HL-60 (cell line): ENCODE measurements at regions not wholly inside any gene's neighbourhood (a gene's known extent, or its start where the extent isn't known, plus 50 kb on each side); places are given as distances from the start of the nearest gene placed in this dataset.

Source experiments
- GABPA ChIP-seq: IDR thresholded peaks from 2 replicates; pipeline ENCODE4 v1.6.1; 2012; ENCODE audit warnings: low read depth
- POLR2AphosphoS5 ChIP-seq: IDR thresholded peaks from 2 replicates; pipeline ENCODE4 v1.6.1; 2012; ENCODE audit warnings: low read depth
- SPI1 ChIP-seq: IDR thresholded peaks from 2 replicates; pipeline ENCODE4 v1.6.1; 2012; ENCODE audit warnings: low read depth, mild to moderate bottlenecking, borderline replicate concordance
- TF ChIP-seq, protein P1 (sequence below): IDR thresholded peaks from one replicate; pipeline ENCODE4 v1.5.1; 2011; ENCODE audit warnings: low read length, control low read depth, inconsistent platforms; ENCODE audit not compliant: insufficient read depth

DNA sequence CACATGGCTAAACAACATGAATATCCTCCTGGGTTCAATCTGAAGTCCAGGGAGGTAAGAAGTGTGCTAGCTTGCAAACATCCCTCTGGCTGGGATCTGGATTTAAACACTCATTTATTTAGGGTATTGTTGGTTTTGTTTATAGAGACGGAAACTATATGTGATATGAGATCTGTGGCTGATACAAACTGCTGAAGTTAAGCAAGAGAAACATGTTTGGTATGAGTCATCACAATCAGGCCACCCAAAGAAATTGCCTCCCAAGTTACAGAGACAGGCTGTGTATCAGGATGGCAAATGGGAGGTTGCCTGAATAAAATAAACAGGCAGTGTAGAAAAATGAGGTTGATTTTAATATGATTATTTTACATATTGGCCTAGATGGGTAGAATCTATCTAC is 562.1 kb downstream of the IGSF11 start:
- TF ChIP-seq POLR2AphosphoS5 (no peak), GABPA (no peak), SPI1 (no peak)
- TF ChIP-seq, protein P1, sequence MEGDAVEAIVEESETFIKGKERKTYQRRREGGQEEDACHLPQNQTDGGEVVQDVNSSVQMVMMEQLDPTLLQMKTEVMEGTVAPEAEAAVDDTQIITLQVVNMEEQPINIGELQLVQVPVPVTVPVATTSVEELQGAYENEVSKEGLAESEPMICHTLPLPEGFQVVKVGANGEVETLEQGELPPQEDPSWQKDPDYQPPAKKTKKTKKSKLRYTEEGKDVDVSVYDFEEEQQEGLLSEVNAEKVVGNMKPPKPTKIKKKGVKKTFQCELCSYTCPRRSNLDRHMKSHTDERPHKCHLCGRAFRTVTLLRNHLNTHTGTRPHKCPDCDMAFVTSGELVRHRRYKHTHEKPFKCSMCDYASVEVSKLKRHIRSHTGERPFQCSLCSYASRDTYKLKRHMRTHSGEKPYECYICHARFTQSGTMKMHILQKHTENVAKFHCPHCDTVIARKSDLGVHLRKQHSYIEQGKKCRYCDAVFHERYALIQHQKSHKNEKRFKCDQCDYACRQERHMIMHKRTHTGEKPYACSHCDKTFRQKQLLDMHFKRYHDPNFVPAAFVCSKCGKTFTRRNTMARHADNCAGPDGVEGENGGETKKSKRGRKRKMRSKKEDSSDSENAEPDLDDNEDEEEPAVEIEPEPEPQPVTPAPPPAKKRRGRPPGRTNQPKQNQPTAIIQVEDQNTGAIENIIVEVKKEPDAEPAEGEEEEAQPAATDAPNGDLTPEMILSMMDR, result no peak
